SK-N-SH (cell line): ENCODE measurements at regions not wholly inside any gene's neighbourhood (a gene's known extent, or its start where the extent isn't known, plus 50 kb on each side); places are given as distances from the start of the nearest gene placed in this dataset.

Experiments
- CHD2 ChIP-seq: fragments of 150-350 bp; IDR thresholded peaks from 2 replicates; pipeline ENCODE4 v1.6.1; 2018; ENCODE audit warnings: low read length; ENCODE audit not compliant: partially characterized antibody
- EP300 ChIP-seq, 2 experiments: IDR thresholded peaks; 2 replicates each; pipeline versions ENCODE4 v1.4.0 to v1.6.1; 2012; ENCODE audit warnings: borderline replicate concordance in 1 of 2, low read depth in 1 of 2, low read length in 1 of 2
- EZH2phosphoT487 ChIP-seq: fragments of 200-600 bp; sonication (generic); IDR thresholded peaks from 2 replicates; pipeline ENCODE4 v1.6.1; 2017; ENCODE audit warnings: low read depth, mixed run types, mild to moderate bottlenecking, antibody characterized with exemption, moderate library complexity, borderline replicate concordance
- POLR2AphosphoS5 ChIP-seq: IDR thresholded peaks from 2 replicates; pipeline ENCODE4 v1.6.1; 2012; ENCODE audit warnings: low read depth, low read length
- SMC3 ChIP-seq: IDR thresholded peaks from 2 replicates; pipeline ENCODE4 v1.6.1; 2012; ENCODE audit warnings: low read depth, low read length, improper control_type of control experiment
- TAF1 ChIP-seq: IDR thresholded peaks from 2 replicates; pipeline ENCODE4 v1.6.1; 2012; ENCODE audit warnings: low read depth, mild to moderate bottlenecking, low read length, moderate library complexity, borderline replicate concordance
- TF ChIP-seq, protein P1 (sequence below): IDR thresholded peaks from 2 replicates; pipeline ENCODE4 v1.6.1; 2012; ENCODE audit warnings: mild to moderate bottlenecking, low read depth, low read length, moderate library complexity
- TF ChIP-seq, protein P2 (sequence below): fragments of 200-600 bp; sonication (generic); IDR thresholded peaks from 2 replicates; pipeline ENCODE4 v1.6.1; 2017; ENCODE audit warnings: antibody characterized with exemption, mild to moderate bottlenecking, moderate library complexity

DNA sequence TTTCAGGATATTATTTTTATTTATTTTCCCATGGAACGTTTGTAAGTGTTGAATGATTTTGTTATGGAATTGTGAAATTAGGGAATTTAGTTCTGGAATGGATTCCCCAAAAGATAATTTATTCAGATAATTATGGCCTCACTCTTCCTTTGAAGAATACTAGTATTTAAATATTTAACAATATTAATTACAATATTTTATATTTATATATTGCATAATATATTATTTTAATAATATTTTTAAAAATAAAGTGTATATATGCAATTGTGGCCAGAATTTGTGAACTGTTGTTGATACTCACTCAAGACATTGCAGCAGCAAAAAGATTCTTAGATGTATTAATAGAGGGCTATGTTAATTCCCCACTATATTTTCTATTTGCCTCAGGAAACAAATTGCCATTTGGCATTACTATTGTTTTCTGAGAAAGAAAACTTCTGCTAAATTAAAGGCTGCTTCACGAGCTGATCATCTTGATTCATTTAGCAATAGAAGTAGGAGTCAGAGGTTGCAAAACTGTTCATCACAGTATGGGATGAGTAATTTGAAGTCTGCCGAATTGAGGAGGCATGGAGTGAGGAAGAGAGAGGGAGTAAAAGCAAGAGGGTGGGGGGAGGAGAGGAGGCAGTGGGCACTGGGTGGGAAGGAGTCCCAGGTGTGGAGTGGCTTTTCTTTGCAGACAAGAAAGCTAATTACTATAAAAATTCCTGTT lies 729.2 kb downstream of the DHX35 start:
- TF ChIP-seq, protein P1, sequence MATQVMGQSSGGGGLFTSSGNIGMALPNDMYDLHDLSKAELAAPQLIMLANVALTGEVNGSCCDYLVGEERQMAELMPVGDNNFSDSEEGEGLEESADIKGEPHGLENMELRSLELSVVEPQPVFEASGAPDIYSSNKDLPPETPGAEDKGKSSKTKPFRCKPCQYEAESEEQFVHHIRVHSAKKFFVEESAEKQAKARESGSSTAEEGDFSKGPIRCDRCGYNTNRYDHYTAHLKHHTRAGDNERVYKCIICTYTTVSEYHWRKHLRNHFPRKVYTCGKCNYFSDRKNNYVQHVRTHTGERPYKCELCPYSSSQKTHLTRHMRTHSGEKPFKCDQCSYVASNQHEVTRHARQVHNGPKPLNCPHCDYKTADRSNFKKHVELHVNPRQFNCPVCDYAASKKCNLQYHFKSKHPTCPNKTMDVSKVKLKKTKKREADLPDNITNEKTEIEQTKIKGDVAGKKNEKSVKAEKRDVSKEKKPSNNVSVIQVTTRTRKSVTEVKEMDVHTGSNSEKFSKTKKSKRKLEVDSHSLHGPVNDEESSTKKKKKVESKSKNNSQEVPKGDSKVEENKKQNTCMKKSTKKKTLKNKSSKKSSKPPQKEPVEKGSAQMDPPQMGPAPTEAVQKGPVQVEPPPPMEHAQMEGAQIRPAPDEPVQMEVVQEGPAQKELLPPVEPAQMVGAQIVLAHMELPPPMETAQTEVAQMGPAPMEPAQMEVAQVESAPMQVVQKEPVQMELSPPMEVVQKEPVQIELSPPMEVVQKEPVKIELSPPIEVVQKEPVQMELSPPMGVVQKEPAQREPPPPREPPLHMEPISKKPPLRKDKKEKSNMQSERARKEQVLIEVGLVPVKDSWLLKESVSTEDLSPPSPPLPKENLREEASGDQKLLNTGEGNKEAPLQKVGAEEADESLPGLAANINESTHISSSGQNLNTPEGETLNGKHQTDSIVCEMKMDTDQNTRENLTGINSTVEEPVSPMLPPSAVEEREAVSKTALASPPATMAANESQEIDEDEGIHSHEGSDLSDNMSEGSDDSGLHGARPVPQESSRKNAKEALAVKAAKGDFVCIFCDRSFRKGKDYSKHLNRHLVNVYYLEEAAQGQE, result no peak
- TF ChIP-seq SMC3 (no peak), POLR2AphosphoS5 (no peak), EP300 (IDR thresholded peaks at IDR 0.05; ENCODE audit: borderline replicate concordance in 1 of 2, low read depth in 1 of 2, low read length in 1 of 2) (no peak), CHD2 (no peak), TAF1 (no peak), EZH2phosphoT487 (no peak)
- TF ChIP-seq, protein P2, sequence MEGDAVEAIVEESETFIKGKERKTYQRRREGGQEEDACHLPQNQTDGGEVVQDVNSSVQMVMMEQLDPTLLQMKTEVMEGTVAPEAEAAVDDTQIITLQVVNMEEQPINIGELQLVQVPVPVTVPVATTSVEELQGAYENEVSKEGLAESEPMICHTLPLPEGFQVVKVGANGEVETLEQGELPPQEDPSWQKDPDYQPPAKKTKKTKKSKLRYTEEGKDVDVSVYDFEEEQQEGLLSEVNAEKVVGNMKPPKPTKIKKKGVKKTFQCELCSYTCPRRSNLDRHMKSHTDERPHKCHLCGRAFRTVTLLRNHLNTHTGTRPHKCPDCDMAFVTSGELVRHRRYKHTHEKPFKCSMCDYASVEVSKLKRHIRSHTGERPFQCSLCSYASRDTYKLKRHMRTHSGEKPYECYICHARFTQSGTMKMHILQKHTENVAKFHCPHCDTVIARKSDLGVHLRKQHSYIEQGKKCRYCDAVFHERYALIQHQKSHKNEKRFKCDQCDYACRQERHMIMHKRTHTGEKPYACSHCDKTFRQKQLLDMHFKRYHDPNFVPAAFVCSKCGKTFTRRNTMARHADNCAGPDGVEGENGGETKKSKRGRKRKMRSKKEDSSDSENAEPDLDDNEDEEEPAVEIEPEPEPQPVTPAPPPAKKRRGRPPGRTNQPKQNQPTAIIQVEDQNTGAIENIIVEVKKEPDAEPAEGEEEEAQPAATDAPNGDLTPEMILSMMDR, result no peak
